ENCODE measurements at regions not wholly inside any gene's neighbourhood (a gene's known extent, or its start where the extent isn't known, plus 50 kb on each side); places are given as distances from the start of the nearest gene placed in this dataset.
"Not testable (repeated sequence)": the region's sequence is repeated elsewhere in the genome, so short reads cannot be mapped to it uniquely, and the experiment has no call there.

GRCh38 chr15:21718779-21719178, 158.8 kb downstream of the POTEB start:
- not testable (repeated sequence) for TF ChIP-seq SIN3A (IDR thresholded peaks at IDR 0.05; ENCODE audit: borderline replicate concordance, insufficient read depth, low read depth, low read length); CTCF (IDR thresholded peaks at IDR 0.05); REST (IDR thresholded peaks at IDR 0.05; ENCODE audit: insufficient read depth in 1 of 2, low read depth in 2 of 2, low read length in 1 of 2)
